GM18868 (cell line): ENCODE measurements at regions not wholly inside any gene's neighbourhood (a gene's known extent, or its start where the extent isn't known, plus 50 kb on each side); places are given as distances from the start of the nearest gene placed in this dataset.

Experiments used
- ATAC-seq: cut with Tn5 transposase; IDR thresholded peaks from one replicate; pipeline ENCODE4 v1.9.1; 2021; ENCODE audit warnings: mild to moderate bottlenecking, moderate library complexity; ENCODE audit not compliant: unreplicated experiment

GRCh38 chr1:30033256-30034104 lies 689.9 kb downstream of the MATN1 start:
- ATAC-seq: no peak

- ATAC-seq: no peak
Measured at GRCh38 chr1:30032302-30032701, 691.1 kb downstream of the MATN1 start.

GRCh38 chr1:30029677-30030076 lies 693.7 kb downstream of the MATN1 start:
- ATAC-seq: no peak

- no peak for ATAC-seq
Measured at GRCh38 chr1:30028939-30029338, 694.4 kb downstream of the MATN1 start.

GRCh38 chr1:30028283-30028682 lies 695.1 kb downstream of the MATN1 start:
- ATAC-seq: no peak

- no peak for ATAC-seq
Measured at GRCh38 chr1:30027247-30027646, 696.1 kb downstream of the MATN1 start.

- no peak for ATAC-seq
Measured at GRCh38 chr1:30024411-30025195, 698.8 kb downstream of the MATN1 start.

- ATAC-seq: no peak
Measured at GRCh38 chr1:30023339-30024022, 699.9 kb downstream of the MATN1 start.

- no peak for ATAC-seq
Measured at GRCh38 chr1:30014031-30014430, 709.4 kb downstream of the MATN1 start.

- no peak for ATAC-seq
Measured at GRCh38 chr1:30012455-30013440, 710.6 kb downstream of the MATN1 start.

GRCh38 chr1:30011970-30012369 lies 711.4 kb downstream of the MATN1 start:
- ATAC-seq: no peak

GRCh38 chr1:30010506-30011106 lies 712.8 kb downstream of the MATN1 start:
- ATAC-seq: no peak

GRCh38 chr1:30009720-30010119 lies 713.7 kb downstream of the MATN1 start:
- no peak for ATAC-seq

GRCh38 chr1:30008998-30009657 lies 714.3 kb downstream of the MATN1 start:
- ATAC-seq: no peak

- no peak for ATAC-seq
Measured at GRCh38 chr1:30008372-30008997, 714.9 kb downstream of the MATN1 start.

GRCh38 chr1:30005972-30006619 lies 717.3 kb downstream of the MATN1 start:
- ATAC-seq: no peak

- ATAC-seq: no peak
Measured at GRCh38 chr1:30001732-30002039, 721.7 kb downstream of the MATN1 start.

GRCh38 chr1:30001011-30001731 lies 722.2 kb downstream of the MATN1 start:
- ATAC-seq: no peak
